OCI-M1 (cell line): ENCODE measurements at regions not wholly inside any gene's neighbourhood (a gene's known extent, or its start where the extent isn't known, plus 50 kb on each side); places are given as distances from the start of the nearest gene placed in this dataset.

ENCODE experiments used
- DNase-seq: peaks from one replicate; lab custom pipeline; 2025; lab: John Stamatoyannopoulos, UW

GRCh38 chr7:98565103-98565502 lies 52.0 kb upstream of the NPTX2 start:
- DNase-seq, result no peak

- no peak for DNase-seq
Measured at GRCh38 chr7:98562871-98563495, 54.1 kb upstream of the NPTX2 start.

GRCh38 chr7:98562381-98562823 lies 54.7 kb upstream of the NPTX2 start:
- no peak for DNase-seq

DNA sequence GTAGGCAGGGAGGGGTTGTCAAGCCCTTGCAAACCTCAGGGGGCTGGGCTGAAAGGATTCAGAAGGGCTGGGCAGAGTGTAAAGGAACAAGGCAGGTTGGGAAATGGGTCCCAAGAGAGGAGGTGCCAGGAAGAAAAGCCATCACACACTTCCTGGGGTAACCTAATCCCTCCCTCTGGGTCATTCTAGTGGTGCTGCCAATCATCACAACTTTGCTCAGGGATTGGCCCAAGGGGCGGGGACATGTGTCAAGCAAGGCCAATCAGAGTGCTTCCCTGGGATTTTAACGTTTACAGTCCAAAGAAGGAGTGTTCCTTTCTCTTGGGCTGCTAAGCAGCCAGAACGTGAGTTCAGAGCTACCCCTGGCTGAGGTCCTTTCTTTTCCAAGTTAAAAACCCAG lies 57.1 kb upstream of the NPTX2 start:
- no peak for DNase-seq

DNA sequence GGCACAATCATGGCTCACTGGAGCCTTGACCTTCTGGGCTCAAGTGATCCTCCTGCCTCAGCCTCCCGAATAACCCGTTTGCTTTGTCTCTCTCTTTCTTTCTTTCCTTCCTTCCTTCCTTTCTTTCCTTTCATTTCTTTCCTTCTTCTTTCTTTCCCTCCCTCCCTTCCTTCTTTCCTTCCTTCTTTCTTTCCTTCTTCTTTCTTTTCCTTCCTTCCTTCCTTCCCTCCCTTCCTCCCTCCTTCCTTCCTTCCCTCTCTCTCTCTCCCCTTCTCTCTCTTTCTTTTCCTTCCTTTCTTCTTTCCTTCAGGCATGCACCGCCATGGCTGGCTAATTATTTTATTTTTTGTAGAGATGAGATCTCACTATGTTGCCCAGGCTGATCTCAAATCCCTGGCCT lies 57.9 kb upstream of the NPTX2 start:
- no peak for DNase-seq

GRCh38 chr7:98557538-98558031 lies 59.5 kb upstream of the NPTX2 start:
- DNase-seq, result no peak

DNA sequence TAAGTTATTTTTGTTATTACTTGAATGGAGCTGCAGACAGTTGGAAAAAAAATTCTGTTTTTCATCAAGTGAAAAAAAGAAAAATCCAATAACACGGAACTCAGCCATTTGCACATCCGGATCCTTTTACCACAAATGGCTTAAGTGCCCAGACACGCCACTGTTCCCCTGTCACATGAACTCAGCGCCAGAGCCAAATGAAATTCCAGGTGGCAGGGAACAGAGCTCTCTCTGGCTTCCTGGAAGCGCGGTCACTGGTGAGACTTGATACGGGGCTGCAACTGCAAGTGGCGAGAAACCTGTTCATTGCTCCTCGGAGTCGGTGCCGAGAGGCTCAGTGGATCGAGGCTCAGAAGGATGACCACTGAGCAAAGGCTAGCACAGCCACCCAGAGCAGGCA lies 60.8 kb upstream of the NPTX2 start:
- no peak for DNase-seq

- DNase-seq, result no peak
Measured at GRCh38 chr7:98555403-98555802, 61.7 kb upstream of the NPTX2 start.

DNA sequence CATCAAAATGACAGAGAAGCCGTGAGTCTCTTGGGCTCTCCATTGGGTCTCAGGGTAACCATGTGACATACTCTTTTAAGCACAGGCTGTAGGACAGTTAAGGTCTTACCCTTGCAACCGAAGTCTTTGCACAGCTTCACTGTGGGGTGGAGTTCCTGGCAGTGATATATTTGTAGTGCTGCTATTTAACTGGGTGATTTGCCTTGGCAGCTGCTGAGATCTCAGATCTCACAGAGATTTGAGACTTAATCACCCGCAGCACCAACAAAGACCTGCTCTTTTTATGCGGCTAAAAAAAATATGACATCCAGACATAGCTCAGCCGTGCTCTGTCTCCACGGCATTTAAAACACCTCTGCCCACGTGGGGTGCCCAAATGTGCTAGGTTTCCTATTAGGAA lies 63.4 kb upstream of the NPTX2 start:
- DNase-seq, result no peak

GRCh38 chr7:98551611-98552273 lies 65.3 kb upstream of the NPTX2 start:
- no peak for DNase-seq

- no peak for DNase-seq
Measured at GRCh38 chr7:98548971-98549370, 68.1 kb upstream of the NPTX2 start.

- DNase-seq, result no peak
Measured at GRCh38 chr7:98548370-98548769, 68.7 kb upstream of the NPTX2 start.

- DNase-seq, result no peak
Measured at GRCh38 chr7:98541101-98541500, 76.0 kb upstream of the NPTX2 start.

- DNase-seq, result no peak
Measured at GRCh38 chr7:98539865-98540264, 77.2 kb upstream of the NPTX2 start.

DNA sequence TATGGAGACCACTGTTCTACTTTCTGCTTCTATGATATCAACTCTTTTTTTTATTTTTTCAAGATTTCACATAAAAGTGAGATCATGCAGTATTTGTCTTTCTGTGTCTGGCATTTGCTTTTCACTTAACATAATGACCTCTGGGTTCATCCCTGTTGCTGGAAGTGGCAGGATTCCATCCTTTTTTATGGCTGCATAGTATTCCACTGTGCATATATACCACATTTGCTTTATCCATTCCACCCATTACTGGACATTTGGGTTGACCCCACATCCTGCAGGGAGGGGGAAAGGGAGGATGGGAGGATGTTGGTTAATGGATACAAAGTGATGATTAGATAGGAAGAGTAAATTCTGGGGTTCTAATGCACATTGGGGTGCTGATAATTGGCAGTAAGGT lies 80.3 kb upstream of the NPTX2 start:
- no peak for DNase-seq

DNA sequence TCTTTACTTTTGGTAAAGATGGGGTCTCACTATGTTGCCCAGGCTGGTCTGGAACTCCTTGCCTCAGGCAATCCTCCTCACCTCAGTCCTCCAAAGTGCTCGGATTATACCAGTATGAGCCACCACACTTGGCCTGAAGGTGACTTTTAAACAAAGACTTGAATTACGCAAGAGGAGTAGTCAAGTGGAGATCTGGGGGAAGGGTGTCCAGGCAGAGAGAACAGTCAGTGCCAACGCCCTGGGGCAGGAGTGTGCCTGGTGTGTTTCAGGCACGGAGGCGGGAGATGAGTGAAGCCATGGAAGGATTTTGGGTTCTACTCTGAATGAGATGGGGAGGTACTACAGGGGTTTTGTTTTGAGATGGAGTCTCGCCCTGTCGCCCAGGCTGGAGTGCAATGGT lies 82.6 kb upstream of the NPTX2 start:
- no peak for DNase-seq

GRCh38 chr7:98531717-98532116 lies 85.4 kb upstream of the NPTX2 start:
- DNase-seq, result no peak

- DNase-seq, result no peak
Measured at GRCh38 chr7:98528079-98528478, 89.0 kb upstream of the NPTX2 start.

DNA sequence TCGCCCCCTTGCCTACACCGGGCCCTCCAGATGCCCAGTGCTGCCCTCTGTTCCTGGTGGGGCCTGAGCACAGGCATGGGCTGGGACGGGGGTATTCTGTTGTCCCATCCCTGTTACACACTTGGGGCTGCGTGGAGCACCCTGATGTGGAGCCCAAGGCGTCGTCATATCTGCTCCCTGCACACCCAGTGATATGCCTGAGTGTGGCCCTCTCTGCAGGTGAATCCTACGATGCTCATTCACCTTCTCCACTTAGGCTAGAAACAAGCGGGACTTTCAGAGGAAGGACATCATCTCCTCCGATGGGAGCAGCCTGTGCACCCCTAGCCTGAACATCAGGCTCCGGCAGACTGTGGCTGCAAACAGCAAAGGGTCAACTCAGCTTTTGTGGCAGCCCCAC lies 91.0 kb upstream of the NPTX2 start:
- DNase-seq, result no peak

DNA sequence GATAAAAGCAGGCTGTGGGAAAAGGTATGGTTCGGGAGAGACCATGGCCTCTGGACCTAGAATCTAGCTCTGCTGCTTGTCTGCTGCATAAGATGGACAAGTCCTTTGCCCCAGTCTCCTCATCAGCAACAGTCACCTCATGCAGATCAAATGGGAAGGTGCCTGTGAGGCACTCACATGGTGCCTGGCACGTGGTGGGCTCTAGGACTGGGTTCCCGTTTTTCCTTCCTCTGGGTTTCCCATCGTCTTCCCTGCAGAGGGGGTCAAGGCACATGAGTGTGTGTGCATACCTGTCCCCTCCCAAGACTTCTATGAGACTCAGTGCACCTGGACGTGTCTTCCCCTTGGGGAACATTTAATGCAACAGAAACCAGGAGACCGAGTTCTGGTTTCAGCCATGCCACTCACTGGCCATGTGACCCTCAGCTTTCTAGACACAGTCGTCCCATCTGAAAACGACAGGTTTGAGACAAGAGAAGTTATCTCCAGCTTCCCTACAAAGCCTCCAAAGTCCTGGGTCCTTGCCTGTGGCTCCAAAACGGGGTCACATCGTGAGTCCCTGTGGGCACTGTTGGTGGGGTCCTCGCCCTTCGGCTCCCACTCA lies 95.9 kb upstream of the NPTX2 start:
- DNase-seq, result no peak

DNA sequence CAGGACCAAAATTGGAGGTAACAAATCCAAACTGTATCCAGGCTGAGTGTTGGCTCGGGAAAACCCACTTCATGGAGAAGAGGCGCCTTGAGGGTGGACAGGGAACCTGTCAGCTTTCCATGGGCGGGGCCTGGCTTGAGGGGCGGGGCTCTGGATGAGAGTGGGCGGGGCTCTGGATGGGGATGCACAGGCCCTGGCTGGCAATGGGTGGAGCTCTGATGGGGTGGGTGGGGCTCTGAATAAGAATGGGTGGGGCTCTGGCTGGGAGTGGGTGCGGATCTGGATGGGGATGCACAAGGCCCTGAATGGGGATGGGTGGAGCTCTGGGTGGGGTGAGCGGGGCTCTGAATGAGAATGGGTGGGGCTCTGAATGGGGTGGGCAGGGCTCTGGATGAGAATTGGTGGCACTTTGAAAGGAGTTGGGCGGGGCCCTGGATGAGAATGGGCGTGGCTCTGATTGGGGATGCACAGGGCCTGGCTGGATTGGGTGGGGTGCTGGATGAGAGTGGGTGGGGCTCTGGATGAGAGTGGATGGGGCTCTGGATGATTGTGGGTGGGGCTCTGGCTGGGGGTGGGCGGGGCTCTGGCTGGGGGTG lies 96.6 kb upstream of the NPTX2 start:
- DNase-seq, result no peak

DNA sequence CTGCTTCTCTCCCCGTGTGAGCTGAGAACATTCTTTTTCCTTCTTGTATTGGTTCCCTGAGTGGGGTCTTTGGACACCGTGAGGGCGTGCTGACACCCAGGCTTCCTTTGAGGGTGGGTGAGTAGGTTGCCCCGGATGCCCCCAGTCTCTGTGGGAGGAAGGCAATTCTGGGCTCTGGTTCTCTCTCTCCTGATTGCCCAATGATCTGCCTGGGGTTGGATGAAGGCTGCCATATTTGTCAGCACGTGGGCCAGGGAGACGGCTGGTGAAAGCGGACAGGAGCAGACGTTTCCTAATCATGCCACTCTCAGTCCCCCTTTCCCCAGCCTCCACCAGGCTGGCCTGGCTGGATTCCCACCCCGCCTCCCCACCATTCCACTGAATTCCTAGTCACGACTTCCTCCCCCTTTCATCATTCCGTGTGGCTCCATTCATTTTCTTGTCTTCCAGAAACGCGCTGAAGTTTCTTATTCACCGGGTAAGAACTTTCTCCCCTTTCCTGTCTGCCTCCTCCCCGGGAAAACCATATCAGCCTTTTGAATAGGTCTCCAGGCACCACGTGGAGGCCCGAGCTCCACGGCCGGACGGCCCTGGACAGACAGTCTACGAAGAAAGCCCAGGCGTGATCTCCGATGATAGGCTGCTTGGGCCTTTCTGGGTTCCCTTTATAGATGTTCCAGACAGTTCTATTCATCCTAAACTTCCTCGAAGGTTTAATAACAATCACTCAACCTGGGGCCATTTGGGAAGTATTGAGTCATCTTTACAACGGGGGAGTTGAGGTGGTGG lies 98.7 kb upstream of the NPTX2 start:
- no peak for DNase-seq
